ENCODE measurements at regions not wholly inside any gene's neighbourhood (a gene's known extent, or its start where the extent isn't known, plus 50 kb on each side); places are given as distances from the start of the nearest gene placed in this dataset.

DNA sequence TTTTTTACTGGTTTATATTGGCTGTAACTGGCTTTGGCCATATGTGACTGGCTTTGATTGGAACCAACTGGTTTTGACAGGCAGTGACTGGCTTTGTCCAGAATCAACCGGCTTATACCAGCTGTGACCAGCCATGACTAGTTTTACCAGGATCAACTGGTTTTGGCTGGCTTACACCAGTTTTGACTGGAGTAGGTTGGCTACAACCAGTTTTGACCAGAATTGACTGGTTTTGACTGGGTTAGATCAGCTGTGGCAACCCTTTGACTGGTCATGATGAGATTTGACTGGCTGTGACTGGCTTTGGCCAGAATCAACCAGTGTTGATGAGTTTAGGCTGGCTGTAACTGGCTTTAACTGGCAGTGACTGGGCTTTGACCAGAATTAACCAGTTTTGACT, 169.2 kb upstream of the AMOT start:
- TF ChIP-seq POLR2AphosphoS5 (IDR thresholded peaks at IDR 0.05) (no peak), POLR2A (IDR thresholded peaks at IDR 0.05) (no peak)
- TF ChIP-seq, protein P1, sequence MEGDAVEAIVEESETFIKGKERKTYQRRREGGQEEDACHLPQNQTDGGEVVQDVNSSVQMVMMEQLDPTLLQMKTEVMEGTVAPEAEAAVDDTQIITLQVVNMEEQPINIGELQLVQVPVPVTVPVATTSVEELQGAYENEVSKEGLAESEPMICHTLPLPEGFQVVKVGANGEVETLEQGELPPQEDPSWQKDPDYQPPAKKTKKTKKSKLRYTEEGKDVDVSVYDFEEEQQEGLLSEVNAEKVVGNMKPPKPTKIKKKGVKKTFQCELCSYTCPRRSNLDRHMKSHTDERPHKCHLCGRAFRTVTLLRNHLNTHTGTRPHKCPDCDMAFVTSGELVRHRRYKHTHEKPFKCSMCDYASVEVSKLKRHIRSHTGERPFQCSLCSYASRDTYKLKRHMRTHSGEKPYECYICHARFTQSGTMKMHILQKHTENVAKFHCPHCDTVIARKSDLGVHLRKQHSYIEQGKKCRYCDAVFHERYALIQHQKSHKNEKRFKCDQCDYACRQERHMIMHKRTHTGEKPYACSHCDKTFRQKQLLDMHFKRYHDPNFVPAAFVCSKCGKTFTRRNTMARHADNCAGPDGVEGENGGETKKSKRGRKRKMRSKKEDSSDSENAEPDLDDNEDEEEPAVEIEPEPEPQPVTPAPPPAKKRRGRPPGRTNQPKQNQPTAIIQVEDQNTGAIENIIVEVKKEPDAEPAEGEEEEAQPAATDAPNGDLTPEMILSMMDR (IDR thresholded peaks at IDR 0.05 in 8 of 11, conservative IDR thresholded peaks at IDR 0.05 in 3 of 11): no peak
